Prostate gland (tissue), 2 donors: ENCODE measurements at regions not wholly inside any gene's neighbourhood (a gene's known extent, or its start where the extent isn't known, plus 50 kb on each side); places are given as distances from the start of the nearest gene placed in this dataset.

Experiments used
- DNase-seq: peaks from one replicate; pipeline ENCODE4 v3.0.0-alpha.2; 2019; ENCODE audit warnings: low spot score
- H3K27ac ChIP-seq, 2 donors: fragments of 200-600 bp; sonication (generic); 2 replicates each; pipeline ENCODE4 v1.5.1; 2017 to 2019
- H3K27me3 ChIP-seq: fragments of 200-600 bp; sonication (generic); replicated peaks from 2 replicates; pipeline ENCODE4 v1.5.1; 2019; ENCODE audit not compliant: insufficient read depth
- H3K36me3 ChIP-seq, 2 donors: fragments of 200-600 bp; sonication (generic); 1 replicate in 1 of 2; 2 replicates in 1 of 2; pipeline versions ENCODE4 v1.5.1 to v1.8.1; 2017 to 2019
- H3K4me1 ChIP-seq: fragments of 200-600 bp; sonication (generic); replicated peaks from 2 replicates; pipeline ENCODE4 v1.5.1; 2019
- H3K4me3 ChIP-seq, 2 donors: fragments of 200-600 bp; sonication (generic); 2 replicates each; pipeline ENCODE4 v1.5.1; 2017 to 2019
- H3K9me3 ChIP-seq: fragments of 200-600 bp; sonication (generic); 2 replicates; pipeline ENCODE4 v1.5.1; 2017
- POLR2A ChIP-seq: fragments of 450-650 bp; IDR thresholded peaks from one replicate; pipeline ENCODE4 v1.6.1; 2016; ENCODE audit warnings: antibody characterized with exemption, mild to moderate bottlenecking
- POLR2AphosphoS5 ChIP-seq: sonication (generic); formaldehyde crosslinking; IDR thresholded peaks from one replicate; pipeline ENCODE4 v1.6.1; 2017; ENCODE audit warnings: antibody characterized with exemption
- WGBS: methylation state at CpG from one replicate; pipeline ENCODE4 v1.1.5; 2018; 5-methylcytosine and 5-hydroxymethylcytosine counted together
- intact Hi-C: fragments of 100-400 bp; cut with DNase I; formaldehyde crosslinking; loops from one replicate; pipeline ENCODE4 v1.14.2; 2022
- TF ChIP-seq, protein P1 (sequence below), 4 experiments: fragments of 200-600 bp in 2 of 4; fragments of 450-650 bp in 2 of 4; sonication (generic) in 2 of 4; IDR thresholded peaks; 1 replicate in 3 of 4; 2 replicates in 1 of 4; pipeline ENCODE4 v1.5.1; 2016 to 2019; ENCODE audit warnings: antibody characterized with exemption in 4 of 4, mild to moderate bottlenecking in 2 of 4, moderate library complexity in 2 of 4

DNA sequence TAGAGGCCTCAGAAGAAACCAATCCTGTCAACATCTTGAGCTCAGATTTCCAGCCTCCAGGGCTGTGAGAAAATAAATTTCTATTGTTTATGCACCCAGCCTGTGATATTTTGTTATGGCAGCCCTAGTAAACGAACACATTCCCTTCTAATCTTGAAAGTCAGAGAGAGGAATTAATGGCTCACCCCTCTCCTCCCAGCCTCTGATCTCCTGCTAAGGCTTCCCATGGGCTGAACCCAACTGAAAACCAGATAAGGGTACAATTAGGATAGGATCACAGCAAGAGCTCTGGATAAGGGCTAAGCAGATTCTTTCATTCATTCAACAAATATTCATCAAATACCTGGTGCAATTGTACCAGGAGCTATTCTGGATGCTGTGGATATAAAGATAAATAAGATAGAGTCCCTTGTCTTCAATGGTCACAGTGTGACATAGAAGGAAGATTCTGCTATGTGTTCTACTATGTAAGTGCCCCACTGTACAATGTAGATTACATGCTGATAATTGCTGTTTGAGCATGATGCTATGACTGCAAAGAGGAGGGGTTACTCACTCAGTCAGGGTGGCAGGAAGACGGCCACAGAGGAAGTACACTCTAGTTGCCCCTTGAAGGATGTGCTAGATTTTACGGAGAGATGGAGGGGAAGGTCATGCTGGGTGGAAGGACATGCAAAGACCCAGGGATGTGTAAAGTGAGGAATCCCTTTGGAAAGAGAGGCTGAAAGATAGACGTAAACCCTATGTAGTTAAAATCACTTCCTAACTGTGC lies 203.3 kb upstream of the JUN start:
- TF ChIP-seq POLR2AphosphoS5, result no peak
- TF ChIP-seq, protein P1, sequence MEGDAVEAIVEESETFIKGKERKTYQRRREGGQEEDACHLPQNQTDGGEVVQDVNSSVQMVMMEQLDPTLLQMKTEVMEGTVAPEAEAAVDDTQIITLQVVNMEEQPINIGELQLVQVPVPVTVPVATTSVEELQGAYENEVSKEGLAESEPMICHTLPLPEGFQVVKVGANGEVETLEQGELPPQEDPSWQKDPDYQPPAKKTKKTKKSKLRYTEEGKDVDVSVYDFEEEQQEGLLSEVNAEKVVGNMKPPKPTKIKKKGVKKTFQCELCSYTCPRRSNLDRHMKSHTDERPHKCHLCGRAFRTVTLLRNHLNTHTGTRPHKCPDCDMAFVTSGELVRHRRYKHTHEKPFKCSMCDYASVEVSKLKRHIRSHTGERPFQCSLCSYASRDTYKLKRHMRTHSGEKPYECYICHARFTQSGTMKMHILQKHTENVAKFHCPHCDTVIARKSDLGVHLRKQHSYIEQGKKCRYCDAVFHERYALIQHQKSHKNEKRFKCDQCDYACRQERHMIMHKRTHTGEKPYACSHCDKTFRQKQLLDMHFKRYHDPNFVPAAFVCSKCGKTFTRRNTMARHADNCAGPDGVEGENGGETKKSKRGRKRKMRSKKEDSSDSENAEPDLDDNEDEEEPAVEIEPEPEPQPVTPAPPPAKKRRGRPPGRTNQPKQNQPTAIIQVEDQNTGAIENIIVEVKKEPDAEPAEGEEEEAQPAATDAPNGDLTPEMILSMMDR (IDR thresholded peaks at IDR 0.05), result no peak
- TF ChIP-seq POLR2A, result no peak

DNA sequence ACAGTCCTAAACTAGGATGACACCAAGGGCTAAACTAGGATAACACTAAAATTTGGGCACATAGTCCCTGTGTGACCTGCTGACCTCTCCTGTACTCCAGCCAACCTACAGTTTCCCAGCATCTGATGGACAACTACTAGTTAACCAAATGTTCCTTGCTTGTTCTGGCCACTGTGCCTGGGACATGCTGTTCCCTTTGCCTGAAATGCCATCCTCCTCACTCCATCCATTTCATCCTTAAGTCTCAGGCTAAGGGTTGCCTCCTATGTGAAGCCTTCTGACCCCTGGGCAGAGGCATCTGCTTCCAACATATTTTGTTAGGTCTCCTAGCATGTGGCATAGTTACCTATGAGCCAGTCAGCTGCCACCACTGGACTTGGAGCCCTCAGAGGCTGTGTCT lies 204.9 kb upstream of the JUN start:
- TF ChIP-seq POLR2A (no peak), POLR2AphosphoS5 (no peak)
- TF ChIP-seq, protein P1 (IDR thresholded peaks at IDR 0.05), result no peak
- Histone ChIP-seq H3K36me3 (no peaks in the 10 kb centered on the region), H3K27me3 (no peaks in the 10 kb centered on the region), H3K4me3 (no peak overlapping the region), H3K4me1 (no peaks in the 10 kb centered on the region), H3K9me3 (no peaks in the 10 kb centered on the region), H3K27ac (no peak overlapping the region)
- DNase-seq, result no peak
- intact Hi-C loops, result no loop called here

More for the DNA sequence above, 203.3 kb upstream of the JUN start:
- intact Hi-C loops, result no loop called here
- no peak overlapping the region for H3K4me3 ChIP-seq
- no peaks in the 10 kb centered on the region for H3K27me3 ChIP-seq
- no peaks in the 10 kb centered on the region for H3K9me3 ChIP-seq
- 67% methylated on average over 4 of the region's 4 CpGs for whole genome bisulfite sequencing
- no peak overlapping the region for H3K27ac ChIP-seq
- H3K4me1 ChIP-seq, result no peaks in the 10 kb centered on the region
- no peak for DNase-seq
- H3K36me3 ChIP-seq, result no peaks in the 10 kb centered on the region

DNA sequence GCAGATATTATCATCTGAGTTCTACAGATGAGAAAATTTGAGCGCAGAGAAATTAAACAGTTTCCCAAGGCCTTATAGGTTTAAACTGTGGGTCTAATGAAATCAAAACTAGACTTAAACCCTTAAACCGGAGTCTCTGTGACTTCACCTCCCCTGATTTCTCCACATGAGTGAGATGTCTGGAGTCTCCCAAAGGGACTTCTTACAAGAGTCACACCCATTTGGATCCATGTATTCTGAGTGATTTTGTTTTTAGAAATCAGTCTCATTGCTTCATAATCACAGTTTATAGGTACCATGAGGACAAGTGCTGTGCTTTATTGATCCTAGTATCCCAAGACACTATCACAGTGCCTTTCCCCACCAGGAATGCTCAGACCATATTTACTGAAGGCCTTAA lies 206.0 kb upstream of the JUN start:
- H3K27me3 ChIP-seq, result no peaks in the 10 kb centered on the region
- no peak overlapping the region for H3K4me3 ChIP-seq
- TF ChIP-seq, protein P1 (IDR thresholded peaks at IDR 0.05), result no peak
- TF ChIP-seq POLR2AphosphoS5 (no peak), POLR2A (no peak)
- no peak for DNase-seq
- no peaks in the 10 kb centered on the region for H3K9me3 ChIP-seq
- no peaks in the 10 kb centered on the region for H3K36me3 ChIP-seq
- WGBS, result 88% methylated on average over 2 of the region's 2 CpGs
- H3K27ac ChIP-seq, result no peak overlapping the region
- intact Hi-C loops, result no loop called here
- H3K4me1 ChIP-seq, result no peaks in the 10 kb centered on the region

DNA sequence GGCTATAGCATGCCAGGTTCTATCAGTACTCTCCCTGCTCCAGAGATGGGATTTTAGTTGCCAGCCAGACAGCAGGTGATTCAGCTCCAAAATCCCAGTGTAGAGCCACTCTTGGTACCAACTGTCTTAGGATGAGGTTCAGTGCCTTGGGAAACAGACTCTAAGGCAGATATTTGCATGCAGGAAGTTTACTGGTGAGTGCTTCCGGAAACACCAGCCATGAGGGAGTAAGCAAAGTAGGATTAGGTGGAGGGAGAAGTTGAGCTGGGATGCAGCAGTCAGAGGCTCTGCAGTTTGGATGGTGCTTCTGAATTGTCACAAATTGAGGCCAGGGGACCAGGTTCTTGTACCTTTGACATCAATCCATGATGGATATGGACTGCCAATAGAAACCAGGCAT lies 207.5 kb upstream of the JUN start:
- WGBS, result 83% methylated on average over 1 of the region's 1 CpG
- TF ChIP-seq POLR2AphosphoS5 (no peak), POLR2A (no peak)
- TF ChIP-seq, protein P1 (IDR thresholded peaks at IDR 0.05), result no peak
- Histone ChIP-seq H3K4me1 (no peaks in the 10 kb centered on the region), H3K36me3 (no peaks in the 10 kb centered on the region), H3K9me3 (no peaks in the 10 kb centered on the region), H3K27me3 (no peaks in the 10 kb centered on the region), H3K27ac (no peak overlapping the region), H3K4me3 (no peak overlapping the region)
- intact Hi-C loops, result no loop called here
- no peak for DNase-seq

DNA sequence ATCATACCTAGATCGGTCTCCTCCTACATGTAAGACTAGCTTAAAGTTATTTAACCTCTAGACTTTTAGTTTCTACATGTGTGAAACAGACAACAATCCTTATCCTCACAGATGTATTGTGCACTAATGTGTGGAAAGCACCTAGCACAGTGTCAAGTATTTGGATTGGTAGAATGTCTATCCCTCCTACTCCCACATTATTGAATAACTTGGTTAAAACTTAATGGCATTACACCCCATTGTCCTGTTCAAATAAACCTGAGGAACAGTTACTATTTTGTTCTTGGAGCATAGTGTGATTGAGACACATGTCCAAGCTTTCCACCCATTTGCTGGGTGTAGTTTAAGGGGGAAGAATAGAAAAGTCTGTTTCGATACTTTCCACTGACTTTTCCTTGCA lies 208.8 kb upstream of the JUN start:
- H3K4me1 ChIP-seq, result no peaks in the 10 kb centered on the region
- intact Hi-C loops, result no loop called here
- H3K36me3 ChIP-seq, result no peaks in the 10 kb centered on the region
- H3K9me3 ChIP-seq, result no peaks in the 10 kb centered on the region
- TF ChIP-seq POLR2A (no peak), POLR2AphosphoS5 (no peak)
- TF ChIP-seq, protein P1 (IDR thresholded peaks at IDR 0.05), result no peak
- no peak overlapping the region for H3K27ac ChIP-seq
- H3K4me3 ChIP-seq, result no peak overlapping the region
- DNase-seq, result no peak
- no peaks in the 10 kb centered on the region for H3K27me3 ChIP-seq
- WGBS, result 87% methylated on average over 2 of the region's 2 CpGs
